Naive thymus-derived CD8-positive, alpha-beta T cell (primary cell): ENCODE measurements at regions not wholly inside any gene's neighbourhood (a gene's known extent, or its start where the extent isn't known, plus 50 kb on each side); places are given as distances from the start of the nearest gene placed in this dataset.
"Not testable (repeated sequence)": the region's sequence is repeated elsewhere in the genome, so short reads cannot be mapped to it uniquely, and the experiment has no call there.

Experiments used
- ATAC-seq, 2 donors: fragments of 150-1000 bp; cut with Tn5 transposase in 1 of 2; sonication (Bioruptor Pico), chemical (Tn5 transposase) in 1 of 2; 1 replicate in 1 of 2; 2 replicates in 1 of 2; pipeline ENCODE4 v1.10.0; 2021; ENCODE audit warnings: mild to moderate bottlenecking in 2 of 2, moderate library complexity in 2 of 2
- POLR2A ChIA-PET: fragments of 350-600 bp; sonication (Branson Sonifier 250); formaldehyde crosslinking; loops from one replicate; lab custom pipeline; 2021; ENCODE audit warnings: antibody characterized with exemption; lab: Charles Lee
- DNase-seq, 10 donors: peaks; one replicate each; pipeline versions ENCODE4 v3.0.0 to v3.0.0-alpha.2; 2020 to 2022
- H3K27ac Mint-ChIP-seq, 10 donors: one replicate each; pipeline ENCODE4 v1.8.0; 2020 to 2022; ENCODE audit warnings: mild to moderate bottlenecking in 10 of 10, mixed read lengths in 10 of 10, moderate library complexity in 4 of 10, inconsistent platforms in 1 of 10
- H3K27me3 Mint-ChIP-seq, 5 donors: one replicate each; pipeline ENCODE4 v1.8.0; 2021 to 2022; ENCODE audit warnings: mixed read lengths in 5 of 5
- H3K36me3 Mint-ChIP-seq, 3 donors: one replicate each; pipeline ENCODE4 v1.8.0; 2020 to 2022; ENCODE audit warnings: mixed read lengths in 3 of 3, mild to moderate bottlenecking in 2 of 3, inconsistent platforms in 1 of 3
- H3K4me1 Mint-ChIP-seq, 4 donors: one replicate each; pipeline ENCODE4 v1.8.0; 2021 to 2022; ENCODE audit warnings: mixed read lengths in 4 of 4
- H3K4me3 Mint-ChIP-seq, 10 donors: one replicate each; pipeline ENCODE4 v1.8.0; 2020 to 2022; ENCODE audit warnings: mild to moderate bottlenecking in 10 of 10, mixed read lengths in 10 of 10, moderate library complexity in 6 of 10, inconsistent platforms in 1 of 10
- H3K9me3 Mint-ChIP-seq, 9 donors: one replicate each; pipeline ENCODE4 v1.8.0; 2020 to 2022; ENCODE audit warnings: mixed read lengths in 9 of 9, mild to moderate bottlenecking in 3 of 9, inconsistent platforms in 1 of 9, moderate library complexity in 1 of 9

DNA sequence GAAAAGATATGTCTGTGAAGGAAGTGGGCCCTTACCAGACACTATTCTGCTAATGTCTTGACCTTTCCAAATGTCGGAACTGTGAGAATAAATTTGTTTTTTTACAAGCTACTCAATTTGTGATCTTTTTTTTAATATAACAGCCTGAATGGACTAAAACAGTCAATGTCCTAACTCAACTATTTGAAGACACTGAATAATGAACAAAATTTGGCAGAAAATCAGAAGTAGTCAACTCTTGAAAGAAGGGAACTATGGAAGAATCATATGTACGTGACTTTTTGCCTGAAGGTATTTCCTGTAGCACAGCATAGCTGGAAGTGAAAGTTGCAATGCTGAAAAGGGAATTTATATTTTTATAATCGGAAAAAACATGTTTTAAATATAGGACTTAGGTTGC, 351.8 kb upstream of the TFPI start:
- Mint-ChIP-seq H3K4me3 (no peak overlapping the region), H3K27ac (no peak overlapping the region), H3K36me3 (no peaks in the 10 kb centered on the region), H3K4me1 (no peaks in the 10 kb centered on the region), H3K9me3 (peaks cover 0 to 2% (median 0%) of the 10 kb centered on the region in 9 donors), H3K27me3 (peaks cover 0 to 11% (median 0%) of the 10 kb centered on the region in 5 donors)
- POLR2A ChIA-PET: no interaction called here
- DNase-seq (no peak), ATAC-seq (no peak)

DNA sequence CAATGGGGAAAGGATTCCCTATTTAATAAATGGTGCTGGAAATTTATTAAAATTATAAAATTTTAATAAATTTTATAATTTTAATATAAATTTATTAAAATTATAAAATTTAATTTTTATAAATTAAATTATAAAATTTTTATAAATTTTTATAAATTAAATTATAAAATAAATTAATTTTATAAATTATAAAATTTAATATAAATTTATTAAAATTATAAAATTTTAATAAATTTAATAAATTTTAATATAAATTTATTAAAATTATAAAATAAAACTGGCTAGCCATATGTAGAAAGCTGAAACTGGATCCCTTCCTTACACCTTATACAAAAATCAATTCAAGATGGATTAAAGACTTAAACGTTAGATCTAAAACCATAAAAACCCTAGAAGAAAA, 356.7 kb upstream of the TFPI start:
- H3K27ac Mint-ChIP-seq, H3K27me3 Mint-ChIP-seq, H3K9me3 Mint-ChIP-seq, H3K4me3 Mint-ChIP-seq, H3K36me3 Mint-ChIP-seq, ATAC-seq, POLR2A ChIA-PET, H3K4me1 Mint-ChIP-seq, DNase-seq: not testable (repeated sequence)

DNA sequence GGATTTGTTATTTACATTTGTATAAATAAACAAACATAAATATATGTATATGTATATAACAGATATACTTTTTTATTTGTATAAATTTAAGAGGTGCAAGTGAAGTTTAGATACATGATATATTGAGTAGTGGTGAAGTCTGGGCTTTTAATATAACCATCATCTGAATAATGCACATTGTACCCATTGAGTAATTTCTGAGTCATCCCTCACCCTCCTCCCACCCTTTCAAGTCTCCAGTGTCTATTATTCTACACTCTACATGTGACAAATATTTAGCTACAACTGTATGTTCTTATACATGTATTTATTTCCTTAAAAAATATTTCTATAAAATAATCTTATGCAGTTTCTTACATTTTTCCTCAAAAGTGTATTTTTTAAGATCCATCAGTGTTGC, 358.7 kb upstream of the TFPI start:
- H3K9me3 Mint-ChIP-seq: no peaks in the 10 kb centered on the region

DNA sequence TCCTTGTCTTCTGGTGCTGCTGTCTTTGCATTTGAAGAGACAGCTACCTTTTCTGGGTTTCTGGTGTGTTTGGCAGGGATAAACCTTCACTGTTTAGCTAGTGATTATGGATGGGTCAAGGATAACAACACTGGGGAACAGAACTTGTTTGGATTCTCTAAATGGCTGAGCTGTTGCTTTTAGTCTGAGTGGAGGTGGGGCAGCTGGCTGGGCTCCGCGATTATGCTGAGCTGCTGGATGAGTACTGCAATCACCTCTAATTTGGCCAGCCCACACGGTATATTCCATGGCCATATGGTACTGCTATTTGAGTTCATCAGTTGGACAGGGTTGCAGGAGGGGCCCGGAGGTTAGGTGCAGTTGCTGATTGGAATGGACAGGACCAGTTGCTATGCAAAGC, 361.6 kb upstream of the TFPI start:
- ATAC-seq: no peak
- peaks cover 0 to 2% (median 0%) of the 10 kb centered on the region in 9 donors for H3K9me3 Mint-ChIP-seq
- peak overlapping the region in 1 of 10 donors; percentile 54 for H3K27ac Mint-ChIP-seq
- DNase-seq: no peak
- H3K36me3 Mint-ChIP-seq: no peaks in the 10 kb centered on the region
- H3K4me1 Mint-ChIP-seq: no peaks in the 10 kb centered on the region
- H3K4me3 Mint-ChIP-seq: no peak overlapping the region
- POLR2A ChIA-PET: no interaction called here
- H3K27me3 Mint-ChIP-seq: peaks cover 0 to 2% (median 0%) of the 10 kb centered on the region in 5 donors

More for the DNA sequence above, 358.7 kb upstream of the TFPI start:
- Mint-ChIP-seq H3K27me3 (peaks cover 0 to 2% (median 0%) of the 10 kb centered on the region in 5 donors), H3K36me3 (no peaks in the 10 kb centered on the region), H3K27ac (no peak overlapping the region), H3K4me1 (no peaks in the 10 kb centered on the region), H3K4me3 (no peak overlapping the region)
- no peak for DNase-seq
- ATAC-seq: no peak
- POLR2A ChIA-PET: no interaction called here

DNA sequence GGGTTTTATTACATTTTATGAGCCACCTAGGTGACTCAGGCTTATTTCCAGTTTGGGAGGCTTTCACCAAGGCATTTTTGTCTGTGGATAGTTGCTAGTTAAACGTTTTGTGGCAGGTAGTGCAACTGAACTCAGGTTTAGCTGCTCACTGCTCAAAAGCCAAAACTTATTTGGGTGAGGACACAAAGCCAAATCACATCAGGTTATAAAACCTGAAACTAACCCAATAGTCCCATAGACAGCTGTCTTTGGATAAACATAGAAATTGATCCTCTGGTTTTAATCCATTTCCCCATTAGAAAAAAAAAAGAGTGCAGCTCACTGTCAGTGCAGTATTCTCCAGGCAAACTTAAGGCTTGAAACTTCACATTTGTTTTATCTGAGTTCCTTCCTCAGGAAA, 362.6 kb upstream of the TFPI start:
- Mint-ChIP-seq H3K4me3 (no peak overlapping the region), H3K4me1 (no peaks in the 10 kb centered on the region), H3K27me3 (peaks cover 0 to 4% (median 0%) of the 10 kb centered on the region in 5 donors), H3K36me3 (no peaks in the 10 kb centered on the region), H3K27ac (no peak overlapping the region), H3K9me3 (peaks cover 0 to 7% (median 0%) of the 10 kb centered on the region in 9 donors)
- ATAC-seq (no peak), DNase-seq (no peak)
- POLR2A ChIA-PET: no interaction called here

DNA sequence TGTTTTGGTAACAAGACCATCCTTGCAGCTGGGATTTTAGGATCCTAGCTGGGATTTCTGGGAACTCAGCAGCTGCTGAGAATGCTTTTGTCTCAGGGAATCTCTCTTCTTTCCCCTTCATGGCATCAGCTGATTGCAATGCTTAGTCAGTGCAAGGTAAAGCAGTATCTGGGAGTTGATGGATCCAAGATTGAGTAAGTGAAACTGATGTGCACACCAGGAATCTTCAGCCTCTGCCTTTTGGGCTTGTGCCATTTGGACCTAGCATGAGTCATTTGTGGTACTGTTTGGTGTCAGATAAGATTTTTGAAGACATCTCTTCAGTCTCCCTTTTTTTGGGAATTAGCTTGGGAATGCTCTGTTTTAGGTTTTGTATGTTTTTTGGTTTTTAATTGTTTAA, 363.3 kb upstream of the TFPI start:
- POLR2A ChIA-PET: no interaction called here

DNA sequence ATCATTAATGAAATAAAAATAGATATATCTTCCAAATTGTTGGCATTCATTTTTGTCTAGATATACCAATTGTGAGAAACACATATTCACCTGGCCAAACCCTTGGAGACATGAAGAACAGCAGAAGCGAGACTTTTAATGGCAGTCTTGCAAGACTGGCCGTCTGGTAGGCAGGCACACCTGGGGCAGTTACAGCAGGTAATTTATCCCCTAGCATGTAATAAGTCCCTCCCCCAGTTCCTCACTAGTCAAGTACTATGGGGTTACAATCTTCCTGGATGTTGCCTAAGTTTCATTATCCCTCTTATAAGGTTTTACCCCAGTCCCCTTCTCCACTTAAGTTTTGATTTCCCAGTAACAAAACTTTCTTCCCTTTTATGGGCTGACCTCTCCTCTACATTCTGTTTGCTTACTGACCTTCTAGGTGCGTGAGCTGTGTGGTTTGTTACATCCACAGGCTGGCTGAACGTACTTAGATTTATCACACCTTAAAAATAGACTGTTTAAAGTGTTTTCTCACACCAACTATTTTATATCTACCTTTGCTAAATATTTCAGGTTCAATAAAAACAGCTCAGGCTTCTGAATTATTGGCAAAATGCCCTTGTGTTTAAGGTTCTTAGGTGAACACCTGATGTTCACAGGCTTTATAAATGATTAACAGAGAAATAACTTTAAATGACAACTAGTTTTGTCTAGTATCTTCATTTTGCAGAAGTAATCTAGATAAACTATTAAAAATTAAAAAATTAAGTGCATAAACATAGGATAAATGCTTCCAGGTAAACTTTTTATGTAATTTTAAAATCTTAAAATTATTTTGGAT, 365.0 kb upstream of the TFPI start:
- POLR2A ChIA-PET: no interaction called here
- Mint-ChIP-seq H3K9me3 (peaks cover 0 to 10% (median 2%) of the 10 kb centered on the region in 9 donors), H3K27me3 (peaks cover 0 to 2% (median 0%) of the 10 kb centered on the region in 5 donors)

More for the DNA sequence above, 363.3 kb upstream of the TFPI start:
- no peaks in the 10 kb centered on the region for H3K36me3 Mint-ChIP-seq
- H3K27me3 Mint-ChIP-seq: peaks cover 0 to 4% (median 0%) of the 10 kb centered on the region in 5 donors
- H3K27ac Mint-ChIP-seq: no peak overlapping the region
- H3K4me1 Mint-ChIP-seq: no peaks in the 10 kb centered on the region
- ATAC-seq: no peak
- H3K9me3 Mint-ChIP-seq: peaks cover 0 to 10% (median 0%) of the 10 kb centered on the region in 9 donors
- no peak overlapping the region for H3K4me3 Mint-ChIP-seq
- no peak for DNase-seq

DNA sequence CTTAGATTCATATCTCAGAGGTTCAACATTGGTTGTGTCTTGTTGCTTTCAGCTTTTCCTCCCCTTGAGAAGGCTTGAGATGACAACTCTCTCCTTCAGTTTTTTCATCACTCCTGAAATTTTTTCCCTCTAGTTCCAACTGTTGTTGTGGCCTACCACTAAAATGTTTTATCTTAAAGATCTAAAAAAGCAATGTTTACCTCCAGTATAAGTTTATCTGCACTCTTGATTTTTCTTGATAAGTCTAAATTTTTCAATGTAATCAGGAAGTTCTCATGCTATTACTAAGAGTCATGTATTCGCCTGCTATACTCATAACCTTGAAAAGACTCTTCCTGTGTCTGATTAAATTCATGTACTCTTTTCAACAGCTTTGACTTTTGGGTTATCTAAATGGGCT, 366.3 kb upstream of the TFPI start:
- Mint-ChIP-seq H3K4me3 (no peak overlapping the region), H3K4me1 (no peaks in the 10 kb centered on the region), H3K9me3 (peaks cover 0 to 10% (median 2%) of the 10 kb centered on the region in 9 donors), H3K27me3 (peaks cover 0 to 3% (median 0%) of the 10 kb centered on the region in 5 donors), H3K27ac (no peak overlapping the region), H3K36me3 (no peaks in the 10 kb centered on the region)
- DNase-seq (no peak), ATAC-seq (no peak)
- POLR2A ChIA-PET: no interaction called here

More for the DNA sequence above, 365.0 kb upstream of the TFPI start:
- Mint-ChIP-seq H3K4me3 (no peak overlapping the region), H3K36me3 (no peaks in the 10 kb centered on the region), H3K27ac (no peak overlapping the region), H3K4me1 (no peaks in the 10 kb centered on the region)
- no peak for ATAC-seq
- no peak for DNase-seq

DNA sequence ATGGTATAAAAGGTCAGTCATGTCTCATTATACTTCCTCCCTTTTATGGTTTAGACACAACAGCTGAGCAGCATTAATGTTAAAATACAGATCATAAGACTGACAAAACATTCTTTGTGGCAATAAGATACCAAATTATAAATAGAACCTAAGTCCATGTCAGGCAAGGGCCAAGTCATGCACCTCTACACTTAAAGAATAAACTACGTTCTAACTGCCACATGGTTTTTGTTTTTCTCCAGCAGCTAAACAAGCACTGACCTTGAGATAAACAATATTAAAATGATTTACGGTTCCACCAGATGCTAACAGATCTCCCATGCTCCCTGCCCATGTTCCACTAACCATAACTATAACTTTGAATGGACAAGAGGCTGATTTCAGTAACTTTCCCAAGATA, 368.6 kb upstream of the TFPI start:
- DNase-seq: no peak
- no peak for ATAC-seq
- Mint-ChIP-seq H3K27me3 (peaks cover 0 to 3% (median 0%) of the 10 kb centered on the region in 5 donors), H3K9me3 (peaks cover 0 to 10% (median 2%) of the 10 kb centered on the region in 9 donors), H3K4me3 (no peak overlapping the region), H3K4me1 (no peaks in the 10 kb centered on the region), H3K27ac (no peak overlapping the region), H3K36me3 (no peaks in the 10 kb centered on the region)
- POLR2A ChIA-PET: no interaction called here

DNA sequence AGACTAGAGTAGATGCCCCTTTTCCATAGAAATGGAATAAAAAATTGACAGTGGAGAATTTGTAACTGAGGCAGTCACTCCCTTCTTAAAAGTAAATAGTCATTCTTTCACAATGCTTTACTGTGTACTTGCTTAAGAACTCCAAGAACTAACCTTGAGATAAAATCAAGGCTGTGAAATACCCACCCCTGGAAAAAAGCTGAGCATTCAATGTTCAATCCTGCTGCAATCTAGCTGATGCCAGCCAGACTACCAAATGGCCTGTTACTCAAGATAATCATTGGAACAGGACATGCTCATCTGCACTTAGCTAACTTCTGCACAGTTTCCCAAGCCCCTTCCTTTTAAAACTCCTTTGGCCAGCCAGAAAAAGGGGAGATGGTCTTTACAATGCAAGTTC, 367.4 kb upstream of the GULP1 start:
- no peaks in the 10 kb centered on the region for H3K4me1 Mint-ChIP-seq
- H3K36me3 Mint-ChIP-seq: no peaks in the 10 kb centered on the region
- H3K27ac Mint-ChIP-seq: no peak overlapping the region
- H3K27me3 Mint-ChIP-seq: peaks cover 0 to 3% (median 0%) of the 10 kb centered on the region in 5 donors
- DNase-seq: no peak
- H3K4me3 Mint-ChIP-seq: no peak overlapping the region
- POLR2A ChIA-PET: no interaction called here
- H3K9me3 Mint-ChIP-seq: peaks cover 0 to 10% (median 2%) of the 10 kb centered on the region in 9 donors
- no peak for ATAC-seq

DNA sequence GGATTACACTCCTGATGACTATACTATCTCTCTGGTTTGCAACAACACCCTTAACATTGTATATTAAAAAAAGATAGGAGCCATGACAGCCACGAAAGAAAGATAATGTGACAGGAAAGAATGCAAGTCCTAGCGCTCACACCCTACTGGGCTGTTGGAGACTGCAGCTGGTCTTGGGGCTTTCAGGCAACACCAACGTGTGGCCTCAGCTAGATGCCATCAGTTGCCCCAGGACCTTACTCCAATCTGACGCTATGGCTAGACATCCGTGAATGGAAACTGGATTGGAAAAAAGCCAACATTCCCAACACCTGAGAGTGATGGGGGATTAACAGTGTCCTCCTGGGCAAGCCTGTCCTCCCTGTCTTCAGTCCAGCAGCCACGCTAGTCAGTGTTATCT, 357.4 kb upstream of the GULP1 start:
- Mint-ChIP-seq H3K4me1 (no peaks in the 10 kb centered on the region), H3K36me3 (no peaks in the 10 kb centered on the region), H3K9me3 (peaks cover 0 to 3% (median 0%) of the 10 kb centered on the region in 9 donors), H3K27me3 (peaks cover 0 to 12% (median 6%) of the 10 kb centered on the region in 5 donors), H3K4me3 (no peak overlapping the region), H3K27ac (no peak overlapping the region)
- POLR2A ChIA-PET: no interaction called here
- ATAC-seq: no peak
- no peak for DNase-seq

DNA sequence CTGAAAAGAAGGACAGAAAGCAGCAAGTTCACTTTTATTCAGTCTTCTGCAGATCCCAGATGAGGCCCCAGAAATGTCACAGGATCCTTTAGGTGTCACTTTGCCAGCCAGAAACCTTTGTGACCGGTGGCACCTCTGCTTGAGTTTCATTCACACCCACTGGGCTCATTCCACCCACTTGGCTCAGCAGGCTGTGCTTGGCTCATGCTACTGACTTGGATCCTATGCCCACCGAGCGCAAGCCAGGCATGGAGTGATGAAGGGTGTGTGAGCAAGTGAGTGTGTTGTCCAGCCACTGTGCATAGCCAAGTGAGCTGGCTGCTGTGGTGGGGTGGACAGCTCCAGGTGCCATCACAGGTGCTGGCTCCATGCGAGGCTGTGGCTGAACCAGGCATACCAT, 357.0 kb upstream of the GULP1 start:
- no peak overlapping the region for H3K27ac Mint-ChIP-seq
- no peak for DNase-seq
- H3K27me3 Mint-ChIP-seq: peaks cover 0 to 12% (median 6%) of the 10 kb centered on the region in 5 donors
- no peak overlapping the region for H3K4me3 Mint-ChIP-seq
- H3K9me3 Mint-ChIP-seq: peaks cover 0 to 3% (median 0%) of the 10 kb centered on the region in 9 donors
- no peak for ATAC-seq
- no peaks in the 10 kb centered on the region for H3K4me1 Mint-ChIP-seq
- H3K36me3 Mint-ChIP-seq: no peaks in the 10 kb centered on the region
- POLR2A ChIA-PET: no interaction called here

DNA sequence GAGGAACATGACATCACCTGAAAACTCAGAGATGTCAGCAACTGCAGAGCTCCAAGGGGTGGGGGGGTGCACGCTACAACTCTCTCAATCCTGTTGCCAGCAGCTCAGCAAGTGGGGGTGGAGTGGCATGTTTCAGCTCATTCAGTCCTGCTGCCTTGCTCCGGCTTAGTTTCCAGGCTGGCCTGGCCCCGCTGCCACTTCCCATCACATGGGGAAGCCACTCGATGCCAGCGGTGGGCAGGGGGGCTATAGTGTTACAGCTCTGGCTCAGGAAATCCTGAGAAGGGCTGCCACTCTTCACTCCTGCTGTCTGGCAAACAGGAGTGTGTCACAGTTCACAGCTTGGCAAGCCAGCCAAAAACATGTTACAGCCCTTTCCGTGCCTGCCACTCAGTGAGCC, 356.5 kb upstream of the GULP1 start:
- DNase-seq (no peak), ATAC-seq (no peak)
- Mint-ChIP-seq H3K9me3 (peaks cover 0 to 3% (median 0%) of the 10 kb centered on the region in 9 donors), H3K27me3 (peaks cover 0 to 12% (median 6%) of the 10 kb centered on the region in 5 donors), H3K4me3 (no peak overlapping the region), H3K27ac (no peak overlapping the region), H3K36me3 (no peaks in the 10 kb centered on the region), H3K4me1 (no peaks in the 10 kb centered on the region)
- POLR2A ChIA-PET: no interaction called here
